ENCODE measurements at regions not wholly inside any gene's neighbourhood (a gene's known extent, or its start where the extent isn't known, plus 50 kb on each side); places are given as distances from the start of the nearest gene placed in this dataset.

DNA sequence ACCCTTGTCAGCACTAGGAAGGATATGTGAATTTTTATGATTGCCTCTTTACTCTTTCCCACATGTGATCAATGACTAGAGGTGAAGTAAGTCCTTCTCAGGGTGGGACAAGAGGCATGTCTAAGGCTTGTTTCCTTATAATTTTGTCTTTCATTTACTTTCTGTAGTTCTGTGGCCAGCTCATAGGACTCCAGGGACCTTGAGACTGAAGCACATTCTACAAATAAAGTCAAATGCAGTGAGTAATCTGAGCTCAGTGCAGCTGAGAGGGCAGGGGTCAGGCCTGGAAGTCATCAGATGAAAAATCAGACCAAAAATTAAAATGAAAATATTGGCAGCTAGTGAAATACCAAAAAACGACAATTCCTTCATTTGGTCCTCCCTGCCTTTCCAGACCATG lies 424.7 kb upstream of the THBS1 start:
- Histone ChIP-seq H3K27me3 (replicated peaks; ENCODE audit: insufficient read depth, low read length) (no peaks in the 10 kb centered on the region), H3F3A (ENCODE audit: insufficient read depth, low read length) (no peaks in the 10 kb centered on the region), H3K9me3 (replicated peaks; ENCODE audit: insufficient read depth, low read length) (no peaks in the 10 kb centered on the region), H3K36me3 (replicated peaks; ENCODE audit: insufficient read depth, low read length) (no peaks in the 10 kb centered on the region), H3K27ac (ENCODE audit: low read length) (no peak overlapping the region), H3K4me1 (ENCODE audit: low read length) (no peaks in the 10 kb centered on the region), H4K20me1 (ENCODE audit: insufficient read depth, low read length) (no peaks in the 10 kb centered on the region), H3K4me2 (ENCODE audit: low read depth, low read length) (no peak overlapping the region), H3K79me2 (ENCODE audit: low read length) (no peaks in the 10 kb centered on the region), H3K9ac (ENCODE audit: low read length) (no peak overlapping the region), H3K4me3 (ENCODE audit: low read length) (no peak overlapping the region), H3K9me2 (replicated peaks; ENCODE audit: insufficient read depth, low read length) (no peaks in the 10 kb centered on the region), H2AFZ (ENCODE audit: low read length) (no peak overlapping the region)
- TF ChIP-seq EZH2phosphoT487 (IDR thresholded peaks at IDR 0.05; ENCODE audit: low read length) (no peak), EZH2 (optimal IDR thresholded peaks at IDR 0.05; ENCODE audit: low read depth, low read length) (no peak)
- TF ChIP-seq, protein P1, sequence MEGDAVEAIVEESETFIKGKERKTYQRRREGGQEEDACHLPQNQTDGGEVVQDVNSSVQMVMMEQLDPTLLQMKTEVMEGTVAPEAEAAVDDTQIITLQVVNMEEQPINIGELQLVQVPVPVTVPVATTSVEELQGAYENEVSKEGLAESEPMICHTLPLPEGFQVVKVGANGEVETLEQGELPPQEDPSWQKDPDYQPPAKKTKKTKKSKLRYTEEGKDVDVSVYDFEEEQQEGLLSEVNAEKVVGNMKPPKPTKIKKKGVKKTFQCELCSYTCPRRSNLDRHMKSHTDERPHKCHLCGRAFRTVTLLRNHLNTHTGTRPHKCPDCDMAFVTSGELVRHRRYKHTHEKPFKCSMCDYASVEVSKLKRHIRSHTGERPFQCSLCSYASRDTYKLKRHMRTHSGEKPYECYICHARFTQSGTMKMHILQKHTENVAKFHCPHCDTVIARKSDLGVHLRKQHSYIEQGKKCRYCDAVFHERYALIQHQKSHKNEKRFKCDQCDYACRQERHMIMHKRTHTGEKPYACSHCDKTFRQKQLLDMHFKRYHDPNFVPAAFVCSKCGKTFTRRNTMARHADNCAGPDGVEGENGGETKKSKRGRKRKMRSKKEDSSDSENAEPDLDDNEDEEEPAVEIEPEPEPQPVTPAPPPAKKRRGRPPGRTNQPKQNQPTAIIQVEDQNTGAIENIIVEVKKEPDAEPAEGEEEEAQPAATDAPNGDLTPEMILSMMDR (IDR thresholded peaks at IDR 0.05; ENCODE audit: low read length), result no peak
- no peak for DNase-seq

DNA sequence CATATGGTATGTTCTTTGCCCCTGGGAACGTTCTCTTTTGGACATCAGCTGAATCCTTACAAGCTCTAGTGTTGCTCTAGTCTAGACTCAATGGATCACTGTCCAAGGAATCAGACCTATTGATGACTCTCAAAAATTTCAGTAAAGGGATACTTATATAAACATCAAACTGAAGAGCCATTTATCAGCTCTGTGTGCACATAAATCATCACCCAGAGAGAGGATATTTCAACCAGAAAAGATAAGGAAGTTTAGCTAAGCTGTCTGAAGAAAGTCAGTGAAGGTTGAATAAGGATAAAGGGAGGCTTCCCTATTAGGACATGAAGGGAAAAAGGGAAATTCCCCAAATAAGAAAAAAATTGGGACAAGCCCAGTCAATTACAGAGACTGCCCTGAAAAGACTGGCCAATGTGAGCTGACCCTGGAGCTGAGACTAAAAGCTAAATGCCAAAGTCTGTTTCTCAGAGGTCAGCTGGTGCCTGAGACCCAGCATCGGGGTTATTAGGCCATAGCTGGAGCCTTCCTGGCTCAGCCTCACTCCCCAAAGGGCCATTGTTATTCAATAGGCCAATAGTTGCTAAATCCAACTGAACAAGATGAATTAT lies 424.1 kb upstream of the THBS1 start:
- Histone ChIP-seq H3K27ac (ENCODE audit: low read length) (no peak overlapping the region), H3K36me3 (replicated peaks; ENCODE audit: insufficient read depth, low read length) (no peaks in the 10 kb centered on the region), H3K9me3 (replicated peaks; ENCODE audit: insufficient read depth, low read length) (no peaks in the 10 kb centered on the region), H3K4me1 (ENCODE audit: low read length) (no peaks in the 10 kb centered on the region), H2AFZ (ENCODE audit: low read length) (no peak overlapping the region), H3K27me3 (replicated peaks; ENCODE audit: insufficient read depth, low read length) (no peaks in the 10 kb centered on the region), H3K79me2 (ENCODE audit: low read length) (no peaks in the 10 kb centered on the region), H3K4me2 (ENCODE audit: low read depth, low read length) (no peak overlapping the region), H3K9ac (ENCODE audit: low read length) (no peak overlapping the region), H3K9me2 (replicated peaks; ENCODE audit: insufficient read depth, low read length) (no peaks in the 10 kb centered on the region), H4K20me1 (ENCODE audit: insufficient read depth, low read length) (no peaks in the 10 kb centered on the region), H3F3A (ENCODE audit: insufficient read depth, low read length) (no peaks in the 10 kb centered on the region), H3K4me3 (ENCODE audit: low read length) (no peak overlapping the region)
- no peak for DNase-seq
- TF ChIP-seq, protein P1 (IDR thresholded peaks at IDR 0.05; ENCODE audit: low read length), result no peak
- TF ChIP-seq EZH2phosphoT487 (IDR thresholded peaks at IDR 0.05; ENCODE audit: low read length) (no peak), EZH2 (optimal IDR thresholded peaks at IDR 0.05; ENCODE audit: low read depth, low read length) (no peak)

DNA sequence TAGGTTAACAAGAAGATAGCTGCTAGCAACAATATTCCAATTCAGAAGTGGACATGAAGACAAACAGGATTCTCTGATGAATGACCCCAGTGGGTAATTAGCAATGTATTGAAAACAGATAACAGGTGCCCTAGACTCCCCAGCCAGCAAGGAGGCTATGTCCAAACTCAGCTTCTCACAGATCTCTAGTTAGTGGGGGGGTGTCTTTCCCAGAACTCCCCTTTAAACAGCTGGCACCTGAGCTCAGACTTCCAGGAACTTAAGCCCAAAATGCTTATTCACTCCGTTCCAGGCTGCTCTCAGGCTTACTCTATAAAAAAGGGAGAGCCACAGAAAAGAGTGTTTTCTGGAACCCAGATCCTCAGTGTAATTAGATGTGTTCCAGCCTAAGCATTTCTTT lies 423.0 kb upstream of the THBS1 start:
- no peak overlapping the region for H3K4me2 ChIP-seq (ENCODE audit: low read depth, low read length)
- no peak overlapping the region for H2AFZ ChIP-seq (ENCODE audit: low read length)
- H3K9me3 ChIP-seq (replicated peaks; ENCODE audit: insufficient read depth, low read length), result no peaks in the 10 kb centered on the region
- DNase-seq, result no peak
- no peak overlapping the region for H3K9ac ChIP-seq (ENCODE audit: low read length)
- no peaks in the 10 kb centered on the region for H3F3A ChIP-seq (ENCODE audit: insufficient read depth, low read length)
- no peaks in the 10 kb centered on the region for H4K20me1 ChIP-seq (ENCODE audit: insufficient read depth, low read length)
- TF ChIP-seq EZH2phosphoT487 (IDR thresholded peaks at IDR 0.05; ENCODE audit: low read length) (no peak), EZH2 (optimal IDR thresholded peaks at IDR 0.05; ENCODE audit: low read depth, low read length) (no peak)
- TF ChIP-seq, protein P1 (IDR thresholded peaks at IDR 0.05; ENCODE audit: low read length), result no peak
- no peaks in the 10 kb centered on the region for H3K27me3 ChIP-seq (replicated peaks; ENCODE audit: insufficient read depth, low read length)
- no peak overlapping the region for H3K4me3 ChIP-seq (ENCODE audit: low read length)
- H3K4me1 ChIP-seq (ENCODE audit: low read length), result no peaks in the 10 kb centered on the region
- H3K36me3 ChIP-seq (replicated peaks; ENCODE audit: insufficient read depth, low read length), result no peaks in the 10 kb centered on the region
- H3K27ac ChIP-seq (ENCODE audit: low read length), result no peak overlapping the region
- H3K9me2 ChIP-seq (replicated peaks; ENCODE audit: insufficient read depth, low read length), result no peaks in the 10 kb centered on the region
- no peaks in the 10 kb centered on the region for H3K79me2 ChIP-seq (ENCODE audit: low read length)

Data from MM.1S (cell line).